GM13977 (cell line): ENCODE measurements at regions not wholly inside any gene's neighbourhood (a gene's known extent, or its start where the extent isn't known, plus 50 kb on each side); places are given as distances from the start of the nearest gene placed in this dataset.
"Not testable (repeated sequence)": the region's sequence is repeated elsewhere in the genome, so short reads cannot be mapped to it uniquely, and the experiment has no call there.

Experiments
- DNase-seq: peaks from one replicate; pipeline ENCODE4 v3.0.0; 2012; ENCODE audit warnings: low spot score
- CTCF ChIP-seq: IDR thresholded peaks from 2 replicates; pipeline ENCODE4 v1.5.1; 2012; ENCODE audit warnings: mild to moderate bottlenecking, control low read depth; ENCODE audit not compliant: insufficient read depth; ENCODE audit errors: extremely low read depth, missing control alignments
- in situ Hi-C: fragments of 300-500 bp; cut with MboI; formaldehyde crosslinking; loops from one replicate; pipeline ENCODE4 v1.12.0; 2022; ENCODE audit warnings: low sequenced_read_pairs, low pct_unique_long_range_greater_than_20kb, mixed read lengths, inconsistent platforms; ENCODE audit not compliant: unreplicated experiment

DNA sequence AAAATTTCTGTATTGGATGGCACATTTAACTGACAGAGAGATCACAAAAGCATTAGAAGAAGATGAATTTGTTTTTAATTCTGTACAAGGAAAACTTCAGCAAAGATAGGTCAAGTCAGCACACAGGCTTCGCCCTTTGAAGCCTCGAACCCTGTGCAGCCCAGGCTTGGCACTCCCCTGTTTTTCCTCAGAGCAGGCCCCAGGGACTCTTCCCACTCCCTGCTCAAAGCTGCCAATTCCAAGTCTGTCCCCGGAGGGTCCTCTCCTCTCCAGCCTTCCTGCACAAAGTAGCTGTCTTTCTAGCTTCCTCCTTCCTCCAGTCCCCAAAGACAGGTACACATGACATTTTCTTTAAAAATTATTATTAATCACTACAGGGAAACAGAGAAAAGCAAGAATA is 466.3 kb downstream of the PPARGC1A start:
- in situ Hi-C loops, result no loop called here
- no peak for DNase-seq
- no peak for TF ChIP-seq CTCF

GRCh38 chr4:23422878-23423277 is 467.0 kb downstream of the PPARGC1A start:
- in situ Hi-C loops, result no loop called here
- no peak for TF ChIP-seq CTCF
- DNase-seq, result no peak

DNA sequence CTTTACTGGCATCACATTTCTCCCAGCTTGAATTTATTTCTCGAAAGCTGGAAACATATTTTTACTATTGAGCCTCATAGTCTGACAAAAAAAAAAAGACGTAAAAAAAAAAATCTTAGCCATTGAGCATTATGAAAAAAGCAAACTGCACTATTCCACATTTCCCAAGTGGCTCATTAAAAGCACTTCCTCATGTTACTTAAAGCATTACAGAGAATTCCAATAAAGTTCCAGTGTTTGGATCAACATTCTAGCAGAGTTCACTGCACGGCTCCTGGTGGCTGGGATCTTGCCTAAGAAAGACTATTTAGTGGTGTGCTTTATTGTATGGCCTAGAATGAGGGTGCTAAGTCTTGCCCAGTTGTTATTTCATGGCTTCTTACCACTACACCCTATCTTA is 476.2 kb downstream of the PPARGC1A start:
- DNase-seq, result no peak
- no peak for TF ChIP-seq CTCF
- in situ Hi-C loops, result no loop called here

GRCh38 chr4:23412701-23413100 is 477.1 kb downstream of the PPARGC1A start:
- TF ChIP-seq CTCF, result no peak
- no peak for DNase-seq
- in situ Hi-C loops, result no loop called here

- DNase-seq, in situ Hi-C loops: not testable (repeated sequence)
These were observed 480.9 kb downstream of the PPARGC1A start for GRCh38 chr4:23408913-23409312.

DNA sequence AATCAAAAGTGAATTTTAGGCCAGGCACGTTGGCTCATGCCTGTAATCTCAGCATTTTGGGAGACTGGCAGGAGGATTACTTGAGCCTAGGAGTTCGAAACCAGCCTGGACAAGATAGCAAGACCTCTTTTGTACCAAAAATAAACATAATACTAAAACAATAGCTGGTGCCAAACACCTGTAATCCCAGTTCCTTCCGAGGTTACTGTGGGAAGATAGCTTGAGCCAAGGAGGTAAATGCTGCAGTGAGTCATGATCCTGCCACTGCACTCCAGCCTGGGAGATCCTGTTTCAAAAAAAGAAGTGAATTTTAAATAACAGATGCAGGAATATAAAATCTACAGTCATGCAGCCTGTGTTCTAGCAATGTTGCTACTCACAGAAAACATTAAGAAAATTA is 488.3 kb downstream of the PPARGC1A start:
- DNase-seq, result no peak
- TF ChIP-seq CTCF, result no peak
- in situ Hi-C loops, result no loop called here

DNA sequence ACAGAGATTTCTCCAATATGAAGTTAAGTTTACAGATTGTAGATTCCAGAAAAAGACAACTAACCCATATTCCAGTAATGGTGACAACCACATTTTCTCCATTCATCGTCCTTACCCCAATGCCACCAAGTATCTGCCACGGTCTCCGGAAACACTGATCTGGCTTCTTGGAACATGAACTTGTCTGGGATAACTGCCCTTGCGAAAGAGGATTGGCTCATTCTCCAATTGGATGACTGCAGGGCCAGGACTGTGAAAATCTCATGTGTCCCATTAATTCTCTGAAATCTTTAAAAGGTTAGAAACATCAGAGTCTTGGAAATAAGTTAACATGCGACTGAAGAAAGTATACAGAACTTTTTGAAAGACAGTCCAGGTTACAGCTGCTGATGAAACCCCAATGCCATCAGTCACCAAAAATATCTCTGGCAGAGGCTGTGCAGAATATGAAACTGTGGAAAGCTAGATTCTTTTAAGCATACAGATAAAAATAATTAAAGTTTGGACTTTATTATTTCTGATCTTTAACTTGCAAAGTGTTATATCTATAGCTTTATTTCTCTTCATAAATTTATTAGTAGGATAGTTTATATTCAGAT is 496.9 kb downstream of the PPARGC1A start:
- in situ Hi-C loops, result no loop called here
- no peak for DNase-seq
- TF ChIP-seq CTCF, result no peak
